ENCODE measurements at regions not wholly inside any gene's neighbourhood (a gene's known extent, or its start where the extent isn't known, plus 50 kb on each side); places are given as distances from the start of the nearest gene placed in this dataset.

- peaks cover 9% of the 10 kb centered on the region for H3K27me3 Mint-ChIP-seq (ENCODE audit: low read depth)
- TF ChIP-seq CTCF (IDR thresholded peaks at IDR 0.05), result no peak
- no peak overlapping the region for H3K4me3 Mint-ChIP-seq (ENCODE audit: unreplicated experiment)
- peaks cover 33% of the 10 kb centered on the region for H3K4me1 Mint-ChIP-seq (ENCODE audit: low read depth)
- H3K9me3 Mint-ChIP-seq (ENCODE audit: low read depth), result no peaks in the 10 kb centered on the region
- no peak for DNase-seq (ENCODE audit: low spot score)
- H3K27ac Mint-ChIP-seq (ENCODE audit: unreplicated experiment), result no peak overlapping the region
- no peaks in the 10 kb centered on the region for H3K36me3 Mint-ChIP-seq (ENCODE audit: low read depth)
Observed at GRCh38 chr17:6018788-6019187, 51.4 kb upstream of the WSCD1 start.

GRCh38 chr17:6019959-6020358 lies 50.2 kb upstream of the WSCD1 start:
- no peak overlapping the region for H3K4me3 Mint-ChIP-seq (ENCODE audit: unreplicated experiment)
- H3K27me3 Mint-ChIP-seq (ENCODE audit: low read depth), result peaks cover 9% of the 10 kb centered on the region
- H3K9me3 Mint-ChIP-seq (ENCODE audit: low read depth), result no peaks in the 10 kb centered on the region
- H3K4me1 Mint-ChIP-seq (ENCODE audit: low read depth), result peaks cover 45% of the 10 kb centered on the region
- no peak overlapping the region for H3K27ac Mint-ChIP-seq (ENCODE audit: unreplicated experiment)
- H3K36me3 Mint-ChIP-seq (ENCODE audit: low read depth), result no peaks in the 10 kb centered on the region
- TF ChIP-seq CTCF (IDR thresholded peaks at IDR 0.05), result no peak
- DNase-seq (ENCODE audit: low spot score), result no peak

GRCh38 chr17:6020376-6021010 lies 49.7 kb upstream of the WSCD1 start:
- Mint-ChIP-seq H3K4me3 (ENCODE audit: unreplicated experiment) (no peak overlapping the region), H3K36me3 (ENCODE audit: low read depth) (no peaks in the 10 kb centered on the region), H3K27ac (ENCODE audit: unreplicated experiment) (no peak overlapping the region), H3K9me3 (ENCODE audit: low read depth) (peaks cover 5% of the 10 kb centered on the region), H3K27me3 (ENCODE audit: low read depth) (peaks cover 9% of the 10 kb centered on the region), H3K4me1 (ENCODE audit: low read depth) (peaks cover 50% of the 10 kb centered on the region)
- no peak for TF ChIP-seq CTCF (IDR thresholded peaks at IDR 0.05)
- DNase-seq (ENCODE audit: low spot score), result no peak
